Keratinocyte (primary cell): ENCODE measurements at regions not wholly inside any gene's neighbourhood (a gene's known extent, or its start where the extent isn't known, plus 50 kb on each side); places are given as distances from the start of the nearest gene placed in this dataset.

Source experiments
- EZH2 ChIP-seq: IDR thresholded peaks from one replicate; pipeline ENCODE4 v1.6.1; 2012; ENCODE audit warnings: inconsistent platforms, mild to moderate bottlenecking, low read length, moderate library complexity
- TF ChIP-seq, protein P1 (sequence below), 3 experiments: IDR thresholded peaks in 1 of 3; conservative IDR thresholded peaks in 1 of 3; optimal IDR thresholded peaks in 1 of 3; 2 replicates in 2 of 3; 3 replicates in 1 of 3; pipeline versions ENCODE3 to v1.5.1; 2011; ENCODE audit warnings: low read length in 3 of 3, mild to moderate bottlenecking in 3 of 3, moderate library complexity in 2 of 3, control low read depth in 1 of 3, inconsistent platforms in 1 of 3; ENCODE audit not compliant: insufficient read depth in 2 of 3; ENCODE audit errors: extremely low read depth in 1 of 3

DNA sequence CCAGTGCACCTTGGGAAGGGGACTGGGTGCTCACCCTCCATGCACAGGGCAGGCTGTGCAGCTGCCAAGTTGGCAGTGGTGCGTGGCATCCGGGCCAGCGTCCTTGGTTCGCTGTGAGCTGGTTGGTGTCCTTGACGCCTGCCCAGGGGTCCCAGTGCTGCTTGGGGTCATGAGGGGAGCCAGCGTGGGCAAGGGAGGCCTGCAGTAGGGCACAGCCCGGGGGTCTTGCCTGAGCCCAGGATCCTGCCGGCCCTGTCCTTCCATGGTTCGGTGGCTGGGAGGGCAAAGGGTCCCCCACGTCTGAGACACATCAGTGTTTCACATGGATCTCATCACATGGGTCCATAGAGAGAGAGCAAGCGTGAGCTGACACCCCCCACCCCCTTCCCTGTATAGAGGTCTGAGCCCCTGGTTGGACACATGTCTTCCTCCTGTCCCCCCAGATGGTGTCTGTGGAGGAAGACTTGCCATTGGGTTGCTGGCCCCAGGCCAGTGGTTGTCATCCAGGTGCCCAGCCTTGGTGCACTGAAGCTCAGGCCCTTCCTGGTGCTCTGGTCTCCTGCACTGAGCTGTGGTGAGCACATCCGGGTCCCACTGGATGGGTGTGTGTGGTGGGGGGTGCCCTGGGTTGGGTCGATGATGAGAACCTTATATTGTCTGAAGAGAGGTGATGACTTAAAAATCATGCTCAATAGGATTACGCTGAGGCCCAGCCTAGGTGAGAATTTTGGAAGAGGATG lies 232.3 kb downstream of the SNRPN start:
- TF ChIP-seq, protein P1, sequence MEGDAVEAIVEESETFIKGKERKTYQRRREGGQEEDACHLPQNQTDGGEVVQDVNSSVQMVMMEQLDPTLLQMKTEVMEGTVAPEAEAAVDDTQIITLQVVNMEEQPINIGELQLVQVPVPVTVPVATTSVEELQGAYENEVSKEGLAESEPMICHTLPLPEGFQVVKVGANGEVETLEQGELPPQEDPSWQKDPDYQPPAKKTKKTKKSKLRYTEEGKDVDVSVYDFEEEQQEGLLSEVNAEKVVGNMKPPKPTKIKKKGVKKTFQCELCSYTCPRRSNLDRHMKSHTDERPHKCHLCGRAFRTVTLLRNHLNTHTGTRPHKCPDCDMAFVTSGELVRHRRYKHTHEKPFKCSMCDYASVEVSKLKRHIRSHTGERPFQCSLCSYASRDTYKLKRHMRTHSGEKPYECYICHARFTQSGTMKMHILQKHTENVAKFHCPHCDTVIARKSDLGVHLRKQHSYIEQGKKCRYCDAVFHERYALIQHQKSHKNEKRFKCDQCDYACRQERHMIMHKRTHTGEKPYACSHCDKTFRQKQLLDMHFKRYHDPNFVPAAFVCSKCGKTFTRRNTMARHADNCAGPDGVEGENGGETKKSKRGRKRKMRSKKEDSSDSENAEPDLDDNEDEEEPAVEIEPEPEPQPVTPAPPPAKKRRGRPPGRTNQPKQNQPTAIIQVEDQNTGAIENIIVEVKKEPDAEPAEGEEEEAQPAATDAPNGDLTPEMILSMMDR (optimal IDR thresholded peaks at IDR 0.05 in 1 of 3, IDR thresholded peaks at IDR 0.05 in 1 of 3, conservative IDR thresholded peaks at IDR 0.05 in 1 of 3; ENCODE audit: extremely low read depth in 1 of 3, insufficient read depth in 2 of 3, low read length in 3 of 3) = no peak
- TF ChIP-seq EZH2 = no peak
